DND-41 (cell line): ENCODE measurements at regions not wholly inside any gene's neighbourhood (a gene's known extent, or its start where the extent isn't known, plus 50 kb on each side); places are given as distances from the start of the nearest gene placed in this dataset.
"Not testable (repeated sequence)": the region's sequence is repeated elsewhere in the genome, so short reads cannot be mapped to it uniquely, and the experiment has no call there.

Experiments
- ATAC-seq: fragments of 200-7000 bp; cut with Tn5 transposase; 3 replicates; pipeline ENCODE4 v1.9.1; 2021; ENCODE audit warnings: low read depth; ENCODE audit not compliant: insufficient read depth
- DNase-seq: peaks from one replicate; pipeline ENCODE4 v3.0.0-alpha.2; 2020
- H2AFZ ChIP-seq: 2 replicates; pipeline ENCODE4 v1.6.0; 2012; ENCODE audit warnings: low read depth, low read length
- H3K27ac ChIP-seq: 2 replicates; pipeline ENCODE4 v1.5.1; 2012; ENCODE audit warnings: low read length, inconsistent platforms
- H3K27me3 ChIP-seq: fragments of 200-600 bp; sonication (generic); 2 replicates; pipeline ENCODE4 v1.6.0; 2012; ENCODE audit warnings: low read length, mild to moderate bottlenecking, inconsistent platforms; ENCODE audit not compliant: insufficient read depth, poor library complexity
- H3K36me3 ChIP-seq: 2 replicates; pipeline ENCODE4 v1.5.1; 2012; ENCODE audit warnings: low read length, inconsistent platforms; ENCODE audit not compliant: insufficient read depth
- H3K4me1 ChIP-seq: 2 replicates; pipeline ENCODE4 v1.5.1; 2012; ENCODE audit warnings: mild to moderate bottlenecking, low read length; ENCODE audit not compliant: insufficient read depth
- H3K4me2 ChIP-seq: 2 replicates; pipeline ENCODE4 v1.6.0; 2012; ENCODE audit warnings: mild to moderate bottlenecking, moderate library complexity, low read length, inconsistent platforms; ENCODE audit not compliant: insufficient read depth
- H3K4me3 ChIP-seq, 2 experiments: fragments of 200-600 bp in 1 of 2; shearing (Covaris generic) in 1 of 2; 2 replicates each; pipeline ENCODE4 v1.5.1; 2012 to 2016; ENCODE audit warnings: inconsistent platforms in 2 of 2, low read length in 2 of 2, mild to moderate bottlenecking in 2 of 2, low read depth in 1 of 2, moderate library complexity in 1 of 2
- H3K79me2 ChIP-seq: 2 replicates; pipeline ENCODE4 v1.6.0; 2012; ENCODE audit warnings: low read length, inconsistent platforms; ENCODE audit not compliant: insufficient read depth
- H3K9ac ChIP-seq: 2 replicates; pipeline ENCODE4 v1.6.0; 2012; ENCODE audit warnings: low read depth, mild to moderate bottlenecking, inconsistent platforms, low read length, moderate library complexity
- H3K9me3 ChIP-seq: 2 replicates; pipeline ENCODE4 v1.5.1; 2012; ENCODE audit warnings: low read length, moderate library complexity, mild to moderate bottlenecking, inconsistent platforms; ENCODE audit not compliant: insufficient read depth, severe bottlenecking
- H4K20me1 ChIP-seq: 2 replicates; pipeline ENCODE4 v1.6.0; 2012; ENCODE audit warnings: low read length; ENCODE audit not compliant: insufficient read depth
- CTCF ChIP-seq: IDR thresholded peaks from 2 replicates; pipeline ENCODE4 v1.5.1; 2012; ENCODE audit warnings: borderline replicate concordance, low read length, moderate library complexity, mild to moderate bottlenecking; ENCODE audit not compliant: poor library complexity, severe bottlenecking; ENCODE audit errors: extremely low read depth
- EZH2 ChIP-seq: IDR thresholded peaks from 3 replicates; pipeline ENCODE4 v1.6.1; 2012; ENCODE audit warnings: borderline replicate concordance, low read depth, mild to moderate bottlenecking, moderate library complexity, low read length, inconsistent platforms; ENCODE audit not compliant: severe bottlenecking

GRCh38 chr5:131107128-131107527 is 57.9 kb downstream of the HINT1 start:
- no peak for ATAC-seq
- no peaks in the 10 kb centered on the region for H3K36me3 ChIP-seq
- no peaks in the 10 kb centered on the region for H3K4me1 ChIP-seq
- DNase-seq, result no peak
- H3K4me2 ChIP-seq, result no peak overlapping the region
- H3K79me2 ChIP-seq, result no peaks in the 10 kb centered on the region
- H2AFZ ChIP-seq, result no peak overlapping the region
- no peak overlapping the region for H3K4me3 ChIP-seq
- TF ChIP-seq EZH2 (no peak), CTCF (no peak)
- no peak overlapping the region for H3K9ac ChIP-seq
- no peaks in the 10 kb centered on the region for H4K20me1 ChIP-seq
- no peak overlapping the region for H3K27ac ChIP-seq
- H3K27me3 ChIP-seq, result no peaks in the 10 kb centered on the region
- H3K9me3 ChIP-seq, result no peaks in the 10 kb centered on the region

- Histone ChIP-seq H3K9ac (no peak overlapping the region), H3K79me2 (no peaks in the 10 kb centered on the region), H3K36me3 (no peaks in the 10 kb centered on the region), H3K27me3 (no peaks in the 10 kb centered on the region), H3K4me3 (no peak overlapping the region), H3K4me2 (no peak overlapping the region), H3K9me3 (no peaks in the 10 kb centered on the region), H2AFZ (no peak overlapping the region), H3K4me1 (no peaks in the 10 kb centered on the region), H3K27ac (no peak overlapping the region), H4K20me1 (no peaks in the 10 kb centered on the region)
- ATAC-seq (no peak), DNase-seq (no peak)
- TF ChIP-seq EZH2 (no peak), CTCF (no peak)
Measured at GRCh38 chr5:131104169-131104808, 60.8 kb downstream of the HINT1 start.

GRCh38 chr5:131096774-131097710 is 68.0 kb downstream of the HINT1 start:
- no peak overlapping the region for H2AFZ ChIP-seq
- no peak overlapping the region for H3K27ac ChIP-seq
- peaks cover 3% of the 10 kb centered on the region for H3K27me3 ChIP-seq
- no peaks in the 10 kb centered on the region for H4K20me1 ChIP-seq
- ATAC-seq (no peak), DNase-seq (no peak)
- no peak for TF ChIP-seq CTCF
- TF ChIP-seq EZH2, result no peak
- no peak overlapping the region for H3K4me2 ChIP-seq
- H3K79me2 ChIP-seq, result no peaks in the 10 kb centered on the region
- H3K36me3 ChIP-seq, result no peaks in the 10 kb centered on the region
- no peaks in the 10 kb centered on the region for H3K4me1 ChIP-seq
- no peak overlapping the region for H3K9ac ChIP-seq
- no peaks in the 10 kb centered on the region for H3K9me3 ChIP-seq
- no peak overlapping the region for H3K4me3 ChIP-seq

GRCh38 chr5:131095561-131095960 is 69.5 kb downstream of the HINT1 start:
- H3K79me2 ChIP-seq, H3K4me3 ChIP-seq, DNase-seq, H3K4me1 ChIP-seq, H3K27ac ChIP-seq, H3K36me3 ChIP-seq, H3K9me3 ChIP-seq, H2AFZ ChIP-seq, H3K4me2 ChIP-seq, H3K9ac ChIP-seq, ATAC-seq, H4K20me1 ChIP-seq, H3K27me3 ChIP-seq: not testable (repeated sequence)
